ENCODE measurements at regions not wholly inside any gene's neighbourhood (a gene's known extent, or its start where the extent isn't known, plus 50 kb on each side); places are given as distances from the start of the nearest gene placed in this dataset.
"Not testable (repeated sequence)": the region's sequence is repeated elsewhere in the genome, so short reads cannot be mapped to it uniquely, and the experiment has no call there.

DNA sequence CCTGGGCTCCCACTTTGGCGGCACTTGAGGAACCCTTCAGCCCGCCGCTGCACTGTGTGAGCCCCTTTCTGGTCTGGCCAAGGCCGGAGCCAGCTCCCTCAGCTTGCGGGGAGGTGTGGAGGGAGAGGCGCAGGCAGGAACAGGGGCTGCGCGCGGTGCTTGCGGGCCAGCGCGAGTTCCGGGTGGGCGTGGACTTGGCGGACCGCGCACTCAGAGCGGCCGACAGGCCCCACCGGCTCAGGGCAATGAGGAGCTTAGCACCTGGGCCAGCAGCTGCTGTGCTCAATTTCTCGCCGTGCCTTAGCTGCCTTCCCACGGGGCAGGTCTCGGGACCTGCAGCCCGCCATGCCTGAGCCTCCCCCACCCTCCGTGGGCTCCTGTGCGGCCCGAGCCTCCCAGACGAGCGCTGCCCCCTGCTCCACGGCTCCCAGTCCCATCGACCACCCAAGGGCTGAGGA lies 324.8 kb downstream of the RAD51AP2 start:
- not testable (repeated sequence) for DNase-seq (ENCODE audit: low spot score)

DNA sequence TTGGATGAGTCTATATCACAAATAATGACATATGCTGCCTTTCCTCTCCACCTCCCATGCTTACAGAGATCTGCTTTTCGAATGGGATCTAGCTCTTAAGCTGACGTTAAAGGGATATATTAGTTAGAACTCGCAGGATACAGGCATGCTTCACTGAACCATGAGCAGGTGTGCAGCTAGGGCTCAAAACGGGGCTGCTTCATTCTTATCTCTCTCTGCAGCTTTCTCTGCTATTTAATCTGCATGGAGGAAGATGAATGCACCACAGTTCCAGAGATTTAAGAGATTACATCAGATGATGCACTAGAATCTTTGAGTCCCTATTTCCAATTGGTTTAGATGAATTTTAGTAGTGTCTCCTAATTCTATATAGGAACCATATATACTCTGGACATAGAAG lies 327.0 kb downstream of the RAD51AP2 start:
- DNase-seq (ENCODE audit: low spot score) = no peak

DNA sequence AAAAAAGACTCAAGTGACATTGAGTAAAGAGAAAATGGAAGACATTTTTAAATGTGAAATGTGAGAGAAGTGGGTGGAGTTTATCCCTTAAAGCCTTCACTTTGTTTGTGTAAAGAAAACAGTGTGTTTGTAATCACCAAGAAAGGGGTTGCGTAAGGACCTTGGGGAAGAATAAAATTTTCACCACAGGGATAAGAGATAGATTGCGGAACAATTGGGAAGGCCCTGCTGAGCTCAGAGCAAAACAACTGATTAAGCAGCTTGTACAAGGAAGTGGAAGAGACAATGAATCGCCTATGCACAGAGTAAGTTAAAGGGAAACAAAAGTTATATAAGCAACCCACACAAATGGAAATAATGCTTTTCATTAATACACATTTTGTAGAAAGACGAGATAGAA lies 327.7 kb downstream of the RAD51AP2 start:
- DNase-seq (ENCODE audit: low spot score) = no peak

DNA sequence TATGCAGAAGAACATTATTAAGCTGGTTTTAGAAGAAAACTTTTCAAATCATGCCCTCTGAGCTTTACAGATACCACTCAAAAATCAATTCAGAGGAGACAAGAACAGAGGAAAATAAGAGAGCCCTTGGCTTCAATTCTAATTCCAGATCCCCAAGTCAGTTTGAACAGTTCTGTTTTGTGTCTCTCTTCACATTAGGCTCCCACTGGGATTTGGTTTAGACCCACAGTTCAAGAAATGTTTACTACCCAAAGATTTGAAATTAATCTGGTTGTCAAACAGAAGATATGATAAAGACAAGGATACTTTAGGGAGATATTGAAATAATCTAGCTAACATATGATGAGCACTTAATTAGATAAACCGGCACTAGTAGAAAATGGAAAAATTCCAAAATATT lies 329.5 kb downstream of the RAD51AP2 start:
- no peak for DNase-seq (ENCODE audit: low spot score)

DNA sequence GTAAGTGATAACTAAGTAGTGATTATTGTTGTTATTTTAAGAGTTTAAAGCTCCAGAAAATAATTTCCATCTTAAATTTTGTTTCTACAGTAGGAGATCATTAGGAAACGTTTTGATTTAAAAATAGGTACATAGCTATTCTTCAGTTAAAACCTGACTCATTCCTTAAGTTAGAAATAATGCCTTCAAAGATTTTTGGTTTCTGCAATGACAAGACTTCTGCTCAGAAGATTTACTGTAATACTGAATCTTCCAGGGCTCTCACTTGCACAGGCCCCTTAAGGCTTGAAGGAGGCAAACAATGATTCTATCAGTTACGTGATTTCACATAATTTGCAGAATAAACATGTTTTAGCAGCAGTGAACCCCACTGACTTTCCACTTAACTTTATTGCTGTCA lies 333.7 kb downstream of the RAD51AP2 start:
- no peak for DNase-seq (ENCODE audit: low spot score)

DNA sequence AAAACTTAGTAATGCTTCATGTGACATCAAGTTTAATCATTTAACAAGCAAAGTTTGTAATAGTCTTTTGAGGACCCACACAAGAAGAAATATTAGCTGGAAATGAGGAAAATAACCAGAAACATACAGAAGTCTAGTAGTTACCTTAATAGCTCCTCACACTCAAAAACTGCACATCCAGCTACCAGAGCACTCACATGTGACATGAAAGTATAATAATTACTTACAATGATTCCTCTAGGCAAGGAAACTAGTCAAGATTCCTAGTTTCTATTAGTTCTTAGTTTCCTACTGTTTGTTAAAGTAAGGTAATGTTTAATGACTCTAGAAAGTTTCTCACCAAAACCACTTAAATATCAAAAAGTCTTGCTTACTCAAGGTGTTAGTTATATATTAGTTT lies 335.8 kb downstream of the RAD51AP2 start:
- no peak for DNase-seq (ENCODE audit: low spot score)

DNA sequence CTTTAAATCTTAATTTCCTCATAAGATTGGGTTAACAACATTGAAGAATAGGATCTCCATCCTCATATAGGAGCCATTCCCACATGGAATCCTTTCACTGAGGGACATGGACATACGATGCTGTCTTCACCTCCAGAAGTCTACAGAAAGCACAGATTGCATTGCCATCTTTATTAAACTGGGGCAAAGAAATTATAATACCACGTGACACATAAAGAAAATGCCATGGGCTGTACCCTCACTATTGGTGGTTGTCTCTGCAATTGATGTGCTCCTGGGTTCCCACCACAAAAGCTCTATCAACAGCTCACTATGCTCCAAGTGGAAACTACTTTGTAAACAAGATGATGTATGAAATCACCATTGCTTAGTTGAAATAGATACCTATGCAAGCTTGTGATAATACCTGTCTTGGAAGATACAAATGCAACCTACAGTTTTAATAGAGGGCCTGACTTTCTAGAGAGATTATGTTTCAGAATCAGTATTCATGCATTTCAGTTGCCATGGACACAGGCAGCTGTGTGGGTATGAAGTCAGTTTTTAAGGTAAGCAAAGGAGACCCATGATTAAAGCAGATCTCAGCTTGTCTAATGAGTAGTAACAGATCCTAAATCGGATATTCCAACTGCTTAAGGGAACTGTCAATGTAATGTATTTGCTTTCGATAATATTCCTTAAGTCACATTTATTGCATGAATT lies 337.0 kb downstream of the RAD51AP2 start:
- no peak for DNase-seq (ENCODE audit: low spot score)

DNA sequence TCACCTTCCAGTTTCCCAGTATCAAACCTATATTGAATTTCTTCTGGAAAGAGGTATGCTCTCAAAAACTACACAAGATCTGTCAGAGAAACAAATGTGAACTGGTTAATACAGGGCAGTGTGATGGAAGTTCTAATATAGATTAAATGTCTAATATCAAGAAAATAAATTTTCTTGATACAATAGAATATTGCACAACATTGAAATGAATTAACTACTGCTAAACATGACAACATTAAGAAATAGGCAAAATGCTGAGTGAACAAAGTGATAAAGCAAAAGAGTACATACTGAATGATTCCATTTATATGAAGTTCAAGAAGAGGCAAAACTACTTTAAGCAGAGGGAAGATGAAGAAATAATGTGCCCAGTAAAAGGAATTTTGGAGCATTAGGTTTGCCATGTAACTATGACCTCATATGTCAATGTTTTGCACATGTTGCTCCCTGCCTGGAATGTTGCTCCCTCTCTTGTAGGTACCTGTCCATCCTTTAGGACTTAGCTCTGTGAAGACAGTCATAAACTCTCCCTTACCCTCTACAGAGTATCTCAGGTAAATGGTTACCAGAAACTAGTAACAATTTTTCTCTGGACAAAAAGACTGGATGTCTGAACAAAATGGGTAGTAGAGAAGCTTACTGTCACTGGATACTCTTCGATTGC lies 339.0 kb downstream of the RAD51AP2 start:
- no peak for DNase-seq (ENCODE audit: low spot score)

DNA sequence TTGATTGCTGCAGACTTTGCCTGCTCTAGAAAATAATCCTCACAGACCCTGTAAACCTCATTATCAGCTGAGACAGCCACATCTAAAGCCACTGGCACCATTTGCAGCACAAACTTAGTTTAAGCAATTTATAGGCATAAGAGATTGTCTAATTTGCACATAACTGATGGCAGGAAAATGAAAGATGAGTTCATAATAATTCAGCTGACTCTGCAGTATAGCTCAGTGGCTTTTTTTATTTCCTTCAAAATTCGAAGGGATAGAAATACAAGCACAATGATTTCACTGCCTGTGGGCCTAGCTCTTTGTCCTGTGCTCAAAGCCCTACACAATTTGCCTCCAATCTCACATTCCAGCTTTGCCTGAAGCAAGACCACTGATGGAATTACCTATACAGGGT lies 341.2 kb downstream of the RAD51AP2 start:
- DNase-seq (ENCODE audit: low spot score) = no peak

DNA sequence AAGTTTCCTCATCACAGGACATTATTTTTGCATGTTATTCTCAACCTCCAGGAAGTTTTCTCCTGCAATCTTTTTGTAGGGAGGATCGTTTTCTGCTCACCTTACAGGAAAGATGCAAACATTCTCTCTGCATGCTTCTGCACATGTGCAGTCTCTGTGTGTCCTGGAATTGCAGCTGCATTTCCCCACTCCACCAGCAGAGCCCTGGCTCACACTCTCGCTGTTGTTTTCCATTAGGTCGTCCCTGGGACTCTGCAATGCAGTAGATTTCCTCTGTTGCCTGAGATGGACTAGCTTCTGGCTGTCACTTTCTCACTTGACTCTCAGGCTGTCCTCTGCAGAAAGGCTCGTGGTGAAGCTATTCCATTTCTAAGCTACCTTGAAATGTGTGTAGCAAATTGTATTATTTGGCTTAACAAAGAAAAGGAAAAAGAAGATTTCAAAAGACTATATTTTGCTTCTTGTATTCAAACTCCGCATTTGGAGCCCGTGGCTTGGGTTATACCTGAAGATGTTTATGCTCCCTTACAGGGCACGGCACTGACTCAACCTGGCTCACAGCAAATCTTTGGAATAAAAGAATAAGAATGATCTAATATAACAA lies 346.7 kb downstream of the RAD51AP2 start:
- peak; percentile 67 for DNase-seq (ENCODE audit: low spot score)

DNA sequence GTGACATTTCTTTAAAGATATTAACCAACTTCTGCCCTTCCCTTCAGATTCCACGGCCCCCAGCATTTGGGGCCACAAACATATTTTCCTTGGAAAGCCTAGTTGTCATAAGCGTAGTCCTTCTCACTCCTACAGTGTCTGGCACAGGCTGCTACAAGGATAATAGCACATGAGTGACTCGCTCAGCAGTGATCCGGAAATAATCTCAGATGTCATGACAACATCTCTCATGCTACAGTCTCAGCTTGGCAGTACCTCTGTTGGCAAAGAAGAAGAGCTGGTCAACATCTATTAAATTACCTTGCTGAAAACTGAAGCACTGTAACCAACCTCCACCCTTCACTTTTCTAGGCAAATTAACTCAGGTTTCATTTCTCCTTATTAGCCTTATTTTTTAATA lies 351.7 kb downstream of the RAD51AP2 start:
- DNase-seq (ENCODE audit: low spot score) = no peak

DNA sequence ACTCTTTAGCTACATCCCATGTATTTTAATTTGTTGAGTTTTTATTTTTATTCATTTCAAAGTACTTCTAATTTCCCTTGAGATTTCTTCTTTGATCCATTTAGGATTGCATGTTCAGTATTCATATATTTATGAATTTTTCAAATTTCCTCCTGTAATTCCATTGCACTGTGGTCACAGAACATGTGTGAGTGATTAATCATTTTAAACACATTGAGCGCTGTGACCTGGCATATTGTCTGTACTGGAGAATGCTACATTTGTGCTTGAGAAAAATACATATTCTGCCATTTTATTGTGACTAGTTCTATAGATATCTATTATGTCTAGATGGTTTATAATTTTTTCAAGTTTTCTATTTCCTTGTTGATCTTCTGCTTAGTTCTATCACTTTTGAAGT lies 353.7 kb downstream of the RAD51AP2 start:
- no peak for DNase-seq (ENCODE audit: low spot score)

DNA sequence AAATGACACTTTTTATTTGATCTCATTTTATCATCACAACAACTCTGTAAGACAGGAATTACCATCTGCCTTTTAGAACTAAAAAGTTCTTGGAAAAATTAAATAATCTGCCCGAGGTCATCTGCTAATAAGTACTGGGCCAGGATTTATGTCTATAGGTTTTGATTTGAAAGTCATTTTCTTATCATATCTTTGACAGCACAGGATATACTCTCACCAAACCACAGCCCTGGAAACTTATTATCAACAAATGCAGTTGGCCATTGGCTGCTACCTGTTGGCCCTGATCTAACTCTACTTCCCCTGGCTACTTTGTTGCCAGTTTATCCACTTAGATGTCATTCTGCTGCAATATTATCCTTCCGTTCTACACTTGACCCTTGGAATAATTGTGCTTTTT lies 354.6 kb downstream of the RAD51AP2 start:
- DNase-seq (ENCODE audit: low spot score) = no peak

DNA sequence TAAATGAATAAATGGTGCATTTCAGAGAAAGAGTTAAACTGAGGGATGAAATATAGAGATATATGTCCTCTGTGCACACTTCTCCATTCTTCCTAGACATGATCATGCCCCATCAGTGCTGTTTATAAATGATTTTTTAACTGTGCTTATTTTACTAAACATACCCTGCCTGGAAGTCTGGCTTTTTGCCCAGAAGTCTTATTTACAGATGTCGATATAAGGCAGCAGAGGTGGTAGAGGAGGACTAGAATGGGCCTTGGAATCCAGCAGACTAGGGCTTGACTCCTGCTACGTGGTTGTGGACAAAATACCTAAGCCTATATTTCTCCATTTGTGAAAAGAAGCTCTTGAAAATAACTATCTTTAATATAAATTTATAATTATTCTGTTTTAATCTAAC lies 355.5 kb downstream of the RAD51AP2 start:
- no peak for DNase-seq (ENCODE audit: low spot score)

DNA sequence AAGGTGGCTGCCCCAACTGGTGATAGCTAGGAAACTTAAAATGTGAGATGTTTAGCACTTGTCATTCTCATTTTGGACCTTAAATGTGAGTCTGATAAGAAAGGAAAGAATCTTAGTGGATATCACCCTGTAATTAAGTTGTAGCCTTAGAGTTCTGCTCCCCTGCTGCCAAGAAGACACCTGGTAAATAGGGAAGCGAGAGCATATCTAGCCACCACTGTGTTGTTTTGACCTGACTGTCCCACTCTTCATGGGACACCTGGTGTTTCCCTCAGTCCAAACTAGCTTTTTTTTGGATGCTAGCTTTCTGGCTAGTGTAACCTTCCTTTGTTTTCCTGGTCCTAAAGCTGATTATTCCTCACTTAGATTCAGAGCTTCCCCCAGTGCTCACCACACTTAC lies 357.6 kb downstream of the RAD51AP2 start:
- no peak for DNase-seq (ENCODE audit: low spot score)

DNA sequence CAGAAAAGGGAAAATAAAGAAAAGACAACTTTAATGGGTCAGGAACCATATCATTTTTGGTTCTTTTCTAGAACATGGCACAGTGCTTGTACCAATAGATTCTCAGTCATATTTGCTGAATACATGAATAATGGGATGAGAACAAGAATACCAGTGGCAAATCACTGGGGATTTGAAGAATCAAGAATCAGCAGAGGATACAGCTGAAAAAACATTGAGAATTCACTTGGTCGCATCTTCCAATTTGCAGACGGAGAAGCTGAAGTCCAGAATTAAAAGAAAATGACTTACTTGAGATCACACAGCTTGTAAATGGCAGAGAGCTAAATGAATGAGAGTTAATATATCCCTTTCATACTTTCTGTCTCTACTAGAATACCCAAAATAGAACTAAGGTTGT lies 362.2 kb downstream of the RAD51AP2 start:
- DNase-seq (ENCODE audit: low spot score) = no peak

DNA sequence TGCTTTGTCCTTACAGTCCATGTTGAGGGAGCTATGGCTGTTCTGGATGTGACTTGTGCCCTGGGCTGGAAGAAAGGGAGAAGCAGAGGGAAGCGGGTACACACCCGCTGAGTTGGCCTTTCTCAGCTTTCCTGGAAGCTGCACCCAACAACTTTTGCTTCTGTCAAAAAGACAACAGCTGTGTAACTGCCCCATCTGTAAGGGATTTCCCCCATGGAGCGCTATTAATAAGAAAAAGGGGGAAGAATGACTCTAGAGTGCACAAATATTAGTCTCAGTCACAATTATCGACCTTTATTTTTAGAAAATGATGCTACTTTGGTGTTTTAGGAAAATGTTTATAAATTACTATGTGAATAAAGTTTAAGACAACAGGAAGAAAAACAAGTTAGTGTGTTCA lies 368.3 kb downstream of the RAD51AP2 start:
- no peak for DNase-seq (ENCODE audit: low spot score)

DNA sequence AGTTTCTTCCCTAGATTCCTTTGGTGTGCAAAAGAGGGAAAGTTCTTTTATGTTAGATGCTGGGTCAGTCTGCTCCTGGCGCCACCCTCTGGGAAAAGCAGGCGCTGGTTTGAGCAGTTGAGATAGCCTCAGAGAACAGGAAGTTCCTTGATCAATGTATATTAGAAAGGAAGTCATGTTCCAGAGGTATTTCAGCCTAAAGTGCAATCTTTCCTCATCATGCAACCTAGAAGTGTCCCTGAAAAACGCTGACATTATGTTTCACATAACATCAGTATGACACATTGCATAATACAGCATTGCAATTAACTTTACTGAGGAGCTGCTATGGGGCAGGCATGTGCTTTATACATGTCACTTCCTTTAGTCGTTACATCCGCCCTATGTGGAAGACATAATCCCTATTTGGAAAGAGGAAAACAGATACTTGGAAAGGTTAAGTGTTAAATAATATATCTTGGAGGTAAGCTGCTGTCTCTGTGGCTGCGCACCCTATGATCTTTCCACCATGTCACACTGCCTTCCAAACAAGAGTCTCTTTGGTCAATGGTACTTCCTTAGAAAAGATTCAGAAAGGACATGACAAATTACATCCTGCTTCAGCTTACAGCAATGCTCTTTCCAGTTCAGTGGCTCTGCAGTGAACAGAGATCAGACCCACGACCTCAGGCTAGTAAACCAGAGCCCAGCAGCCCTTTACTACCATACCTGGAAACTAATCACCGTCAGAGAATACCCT lies 369.7 kb downstream of the RAD51AP2 start:
- no peak for DNase-seq (ENCODE audit: low spot score)

DNA sequence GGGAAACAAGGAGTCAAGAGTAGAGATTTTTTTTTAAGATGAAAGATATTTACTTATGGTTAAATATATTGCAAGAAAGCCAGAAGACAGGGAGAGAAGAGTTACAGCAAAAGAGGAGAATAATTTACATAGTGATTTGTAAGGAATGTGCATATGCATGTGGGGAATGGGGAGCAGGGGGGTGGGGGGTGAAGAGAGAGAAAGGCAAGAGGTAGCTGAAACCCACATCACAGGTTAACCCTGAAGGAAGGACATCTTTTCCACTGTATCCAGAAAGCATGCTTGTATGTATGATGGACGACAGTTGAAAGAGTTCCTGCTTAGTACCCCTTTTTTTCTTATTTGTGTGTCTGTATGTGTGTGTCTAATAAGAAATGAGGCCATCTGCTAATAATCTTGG lies 371.9 kb downstream of the RAD51AP2 start:
- no peak for DNase-seq (ENCODE audit: low spot score)

DNA sequence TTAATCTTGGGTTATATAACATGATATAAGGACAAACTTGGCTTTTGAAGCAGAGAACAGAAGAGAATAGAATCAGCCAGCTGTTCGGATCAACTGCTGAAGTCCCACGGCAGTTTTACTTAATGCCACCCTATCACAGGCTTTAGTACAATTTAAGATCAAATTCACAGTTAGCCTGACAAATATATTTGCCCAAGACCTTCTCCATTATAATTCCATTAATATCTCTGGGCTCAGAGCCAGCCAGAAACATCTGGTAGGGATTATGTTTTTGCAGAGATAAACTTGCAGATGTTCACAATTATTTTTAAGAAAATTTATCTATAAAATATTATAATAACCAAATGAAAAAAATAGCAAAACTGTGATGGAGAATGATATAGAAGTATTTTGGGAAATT lies 381.4 kb downstream of the RAD51AP2 start:
- no peak for DNase-seq (ENCODE audit: low spot score)

DNA sequence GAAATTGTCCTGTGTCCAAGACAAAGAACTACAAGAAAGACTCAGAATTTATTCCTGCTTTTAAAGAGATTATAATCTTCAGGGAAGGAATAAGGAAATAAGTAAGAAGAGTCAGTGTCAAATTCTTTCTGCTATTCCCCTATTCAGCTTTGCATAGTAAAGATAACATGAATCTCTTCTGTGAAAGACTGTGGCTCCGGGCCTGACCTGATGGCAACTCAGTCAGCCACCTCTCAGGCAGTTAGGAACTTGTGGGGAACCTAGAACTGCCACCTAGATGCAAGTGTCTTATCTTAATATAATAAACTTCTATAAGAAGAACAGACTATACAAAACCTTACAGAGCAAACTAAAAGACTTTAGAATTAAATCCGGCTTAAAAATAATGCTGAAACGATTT lies 382.0 kb downstream of the RAD51AP2 start:
- no peak for DNase-seq (ENCODE audit: low spot score)

DNA sequence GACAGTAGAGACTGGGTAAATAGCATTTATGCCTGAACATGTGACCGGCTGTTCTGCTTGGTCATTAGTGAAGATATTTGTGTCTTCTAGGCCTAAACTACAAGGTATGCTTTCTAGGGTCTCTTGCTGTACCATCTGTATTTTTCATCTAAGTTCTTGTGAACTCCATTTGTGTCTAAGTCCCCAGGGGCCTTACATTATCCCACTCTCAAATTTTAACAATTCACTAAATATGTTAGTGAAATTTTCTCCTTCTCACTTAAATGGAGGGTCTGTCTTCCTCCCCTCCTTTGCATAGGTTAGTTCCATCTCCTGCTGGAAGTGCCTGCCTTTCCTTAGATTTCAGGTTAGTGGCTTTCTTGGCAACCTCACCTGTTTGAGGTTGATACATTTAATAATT lies 382.6 kb downstream of the RAD51AP2 start:
- no peak for DNase-seq (ENCODE audit: low spot score)
